DOHH2 (cell line): ENCODE measurements at regions not wholly inside any gene's neighbourhood (a gene's known extent, or its start where the extent isn't known, plus 50 kb on each side); places are given as distances from the start of the nearest gene placed in this dataset.

Source experiments
- CTCF ChIP-seq: fragments of 200-600 bp; sonication (generic); IDR thresholded peaks from one replicate; pipeline ENCODE4 v1.5.1; 2014; ENCODE audit warnings: antibody characterized with exemption, mild to moderate bottlenecking, low read depth, low read length; ENCODE audit not compliant: poor library complexity, severe bottlenecking
- EZH2phosphoT487 ChIP-seq: fragments of 200-600 bp; sonication (generic); IDR thresholded peaks from 2 replicates; pipeline ENCODE4 v1.6.1; 2017; ENCODE audit warnings: borderline replicate concordance, mild to moderate bottlenecking, antibody characterized with exemption, low read length, moderate library complexity, mixed read lengths

- TF ChIP-seq EZH2phosphoT487 (no peak), CTCF (no peak)
Measured at GRCh38 chr2:185185044-185185443, 553.6 kb upstream of the FSIP2 start.
